H9 (cell line): ENCODE measurements at regions not wholly inside any gene's neighbourhood (a gene's known extent, or its start where the extent isn't known, plus 50 kb on each side); places are given as distances from the start of the nearest gene placed in this dataset.

Source experiments
- DNase-seq: peaks from one replicate; pipeline ENCODE4 v3.0.0-alpha.2; 2017
- H2AFZ ChIP-seq: one replicate; pipeline ENCODE4 v1.6.1; 2013; ENCODE audit warnings: mild to moderate bottlenecking, low read length, control low read depth, moderate library complexity
- H2AK5ac ChIP-seq: 2 replicates; pipeline ENCODE4 v1.6.1; 2013; ENCODE audit warnings: low read length, control low read depth, mixed read lengths; ENCODE audit not compliant: insufficient read length
- H2BK120ac ChIP-seq: one replicate; pipeline ENCODE4 v1.6.1; 2013; ENCODE audit warnings: low read depth, mild to moderate bottlenecking, low read length, control low read depth, inconsistent platforms; ENCODE audit not compliant: poor library complexity, severe bottlenecking
- H2BK12ac ChIP-seq: 2 replicates; pipeline ENCODE4 v1.6.1; 2013; ENCODE audit warnings: low read length, control low read depth, mixed read lengths, low read depth; ENCODE audit not compliant: insufficient read length
- H2BK15ac ChIP-seq: 2 replicates; pipeline ENCODE4 v1.6.1; 2013; ENCODE audit warnings: low read depth, low read length, control low read depth
- H2BK20ac ChIP-seq: one replicate; pipeline ENCODE4 v1.6.1; 2013; ENCODE audit warnings: low read depth, mild to moderate bottlenecking, low read length, control low read depth, inconsistent platforms; ENCODE audit not compliant: poor library complexity, severe bottlenecking
- H2BK5ac ChIP-seq: 2 replicates; pipeline ENCODE4 v1.6.1; 2013; ENCODE audit warnings: low read length, control low read depth, mixed read lengths; ENCODE audit not compliant: insufficient read length
- H3K14ac ChIP-seq: 2 replicates; pipeline ENCODE4 v1.6.1; 2013; ENCODE audit warnings: low read length, control low read depth; ENCODE audit not compliant: insufficient read depth
- H3K18ac ChIP-seq: 2 replicates; pipeline ENCODE4 v1.6.1; 2013; ENCODE audit warnings: low read depth, mild to moderate bottlenecking, mixed read lengths, low read length, control low read depth; ENCODE audit not compliant: insufficient read length
- H3K23ac ChIP-seq: 2 replicates; pipeline ENCODE4 v1.6.1; 2013; ENCODE audit warnings: low read length, control low read depth, mixed read lengths, low read depth; ENCODE audit not compliant: insufficient read length
- H3K23me2 ChIP-seq: 2 replicates; pipeline ENCODE4 v1.6.1; 2013; ENCODE audit warnings: low read depth, mild to moderate bottlenecking, mixed read lengths, low read length, control low read depth; ENCODE audit not compliant: insufficient read length, poor library complexity, severe bottlenecking
- H3K27ac ChIP-seq: 2 replicates; pipeline ENCODE4 v1.5.1; 2013; ENCODE audit warnings: low read length, control low read depth, mixed read lengths, low read depth; ENCODE audit not compliant: insufficient read length
- H3K27me3 ChIP-seq: 2 replicates; pipeline ENCODE4 v1.6.1; 2013; ENCODE audit warnings: low read length, control low read depth, inconsistent platforms; ENCODE audit not compliant: insufficient read depth
- H3K4ac ChIP-seq: 2 replicates; pipeline ENCODE4 v1.6.1; 2013; ENCODE audit warnings: low read depth, mild to moderate bottlenecking, control low read depth, inconsistent platforms, low read length, moderate library complexity
- H3K4me1 ChIP-seq: 2 replicates; pipeline ENCODE4 v1.6.1; 2013; ENCODE audit warnings: low read length, control low read depth, inconsistent platforms; ENCODE audit not compliant: insufficient read depth
- H3K4me2 ChIP-seq: 2 replicates; pipeline ENCODE4 v1.6.1; 2013; ENCODE audit warnings: low read length, control low read depth, mixed read lengths; ENCODE audit not compliant: insufficient read length, insufficient read depth
- H3K56ac ChIP-seq: 2 replicates; pipeline ENCODE4 v1.6.1; 2013; ENCODE audit warnings: low read depth, mild to moderate bottlenecking, mixed read lengths, low read length, control low read depth; ENCODE audit not compliant: insufficient read length
- H3K79me1 ChIP-seq: 2 replicates; pipeline ENCODE4 v1.6.1; 2013; ENCODE audit warnings: low read depth, mild to moderate bottlenecking, moderate library complexity, low read length, control low read depth, inconsistent platforms; ENCODE audit not compliant: insufficient read depth, poor library complexity, severe bottlenecking
- H3K79me2 ChIP-seq: 2 replicates; pipeline ENCODE4 v1.6.1; 2013; ENCODE audit warnings: low read length, control low read depth, inconsistent platforms; ENCODE audit not compliant: insufficient read depth
- H3K9ac ChIP-seq: 2 replicates; pipeline ENCODE4 v1.6.1; 2013; ENCODE audit warnings: low read length, control low read depth, mixed read lengths; ENCODE audit not compliant: insufficient read length; ENCODE audit errors: extremely low read depth
- H3K9me3 ChIP-seq: one replicate; pipeline ENCODE4 v1.6.1; 2013; ENCODE audit warnings: low read depth, low read length, inconsistent platforms; ENCODE audit not compliant: control insufficient read depth
- H3T11ph ChIP-seq: one replicate; pipeline ENCODE4 v1.6.1; 2013; ENCODE audit warnings: mild to moderate bottlenecking, low read length, control low read depth, inconsistent platforms
- H4K20me1 ChIP-seq: one replicate; pipeline ENCODE4 v1.6.1; 2013; ENCODE audit not compliant: control insufficient read depth, insufficient read length, insufficient read depth
- H4K5ac ChIP-seq: 2 replicates; pipeline ENCODE4 v1.6.1; 2013; ENCODE audit warnings: low read depth, mild to moderate bottlenecking, mixed read lengths, low read length, control low read depth; ENCODE audit not compliant: insufficient read length
- H4K8ac ChIP-seq: replicated peaks from 2 replicates; pipeline ENCODE4 v1.6.1; 2013; ENCODE audit warnings: low read length, control low read depth, mixed read lengths, low read depth; ENCODE audit not compliant: insufficient read length
- H4K91ac ChIP-seq: 2 replicates; pipeline ENCODE4 v1.6.1; 2013; ENCODE audit warnings: low read depth, mild to moderate bottlenecking, moderate library complexity, mixed read lengths, low read length, control low read depth; ENCODE audit not compliant: insufficient read length
- H3K27ac Mint-ChIP-seq, 3 experiments: 2 replicates in 2 of 3; 3 replicates in 1 of 3; pipeline ENCODE4 v1.8.0; 2020 to 2021; ENCODE audit warnings: mixed read lengths in 3 of 3, mild to moderate bottlenecking in 1 of 3, moderate library complexity in 1 of 3
- H3K27me3 Mint-ChIP-seq: 2 replicates; pipeline ENCODE4 v1.8.0; 2021; ENCODE audit warnings: low read depth, mild to moderate bottlenecking, moderate library complexity, mixed read lengths
- H3K36me3 Mint-ChIP-seq, 3 experiments: 2 replicates in 2 of 3; 3 replicates in 1 of 3; pipeline ENCODE4 v1.8.0; 2020 to 2021; ENCODE audit warnings: low read depth in 3 of 3, mixed read lengths in 3 of 3; ENCODE audit not compliant: insufficient read depth in 1 of 3
- H3K4me1 Mint-ChIP-seq, 2 experiments: 2 replicates each; pipeline ENCODE4 v1.8.0; 2020; ENCODE audit warnings: mixed read lengths in 2 of 2
- H3K4me3 Mint-ChIP-seq, 2 experiments: 2 replicates in 1 of 2; 3 replicates in 1 of 2; pipeline ENCODE4 v1.8.0; 2020 to 2021; ENCODE audit warnings: mild to moderate bottlenecking in 2 of 2, mixed read lengths in 2 of 2, moderate library complexity in 1 of 2
- H3K9me3 Mint-ChIP-seq, 2 experiments: 2 replicates in 1 of 2; 3 replicates in 1 of 2; pipeline ENCODE4 v1.8.0; 2020; ENCODE audit warnings: mild to moderate bottlenecking in 2 of 2, mixed read lengths in 2 of 2, moderate library complexity in 1 of 2
- CTCF ChIP-seq: fragments of 200-600 bp; sonication (generic); conservative IDR thresholded peaks from 3 replicates; pipeline ENCODE4 v1.8.0; 2021; ENCODE audit warnings: antibody characterized with exemption, mild to moderate bottlenecking
- WGBS: extraction: QIAGEN DNeasy Blood & Tissue Kit; methylation state at CpG from one replicate; pipeline ENCODE4 v1.1.7; 2013; ENCODE audit warnings: missing lambda C conversion rate, low lambda C conversion rate, mixed read lengths; ENCODE audit not compliant: insufficient read length; ENCODE audit errors: extremely low coverage; 5-methylcytosine and 5-hydroxymethylcytosine counted together

DNA sequence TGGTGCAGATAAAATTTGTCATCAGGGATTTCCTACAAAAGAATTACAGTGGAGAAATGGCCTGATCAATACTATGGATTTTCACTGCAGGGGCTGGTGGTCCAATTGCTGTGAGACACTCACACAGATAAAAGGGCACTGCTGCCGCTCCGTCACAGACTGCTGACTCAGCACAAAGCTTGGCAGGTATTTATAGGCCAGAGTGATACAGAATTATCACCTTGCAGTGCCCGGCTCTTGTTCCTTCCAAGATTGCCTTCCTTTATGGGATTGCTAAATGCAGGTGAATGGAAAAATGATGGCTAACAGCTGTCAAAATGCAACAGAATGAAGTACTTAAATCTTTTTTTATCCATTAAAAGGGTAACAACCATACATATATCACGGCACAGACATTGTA lies 247.8 kb upstream of the ZFP64 start:
- H3K9ac ChIP-seq: no peak overlapping the region
- no peak overlapping the region for H2BK5ac ChIP-seq
- H2AFZ ChIP-seq: no peak overlapping the region
- no peaks in the 10 kb centered on the region for H3K9me3 Mint-ChIP-seq
- no peak overlapping the region for H3T11ph ChIP-seq
- no peaks in the 10 kb centered on the region for H3K36me3 Mint-ChIP-seq
- H2BK120ac ChIP-seq: no peak overlapping the region
- no peak overlapping the region for H3K4me3 Mint-ChIP-seq
- H3K9me3 ChIP-seq: no peaks in the 10 kb centered on the region
- H3K79me2 ChIP-seq: no peaks in the 10 kb centered on the region
- H4K5ac ChIP-seq: no peak overlapping the region
- no peak overlapping the region for H3K27ac Mint-ChIP-seq
- no peaks in the 10 kb centered on the region for H3K23me2 ChIP-seq
- H3K4me1 ChIP-seq: no peaks in the 10 kb centered on the region
- no peak overlapping the region for H2AK5ac ChIP-seq
- no peak for TF ChIP-seq CTCF
- H3K14ac ChIP-seq: no peak overlapping the region
- no peak for DNase-seq
- H2BK15ac ChIP-seq: no peak overlapping the region
- no peak overlapping the region for H3K27ac ChIP-seq
- no peak overlapping the region for H4K91ac ChIP-seq
- H3K4me1 Mint-ChIP-seq: peaks cover 7 to 11% of the 10 kb centered on the region in 2 experiments
- no peaks in the 10 kb centered on the region for H3K79me1 ChIP-seq
- WGBS: no CpG with 5 or more reads among the region's 4 CpGs
- no peak overlapping the region for H3K56ac ChIP-seq
- H2BK12ac ChIP-seq: no peak overlapping the region
- no peaks in the 10 kb centered on the region for H3K27me3 Mint-ChIP-seq
- no peaks in the 10 kb centered on the region for H3K27me3 ChIP-seq
- H4K8ac ChIP-seq: no peak overlapping the region
- H3K23ac ChIP-seq: no peak overlapping the region
- H3K4me2 ChIP-seq: no peak overlapping the region
- H4K20me1 ChIP-seq: no peaks in the 10 kb centered on the region
- H3K18ac ChIP-seq: no peak overlapping the region
- H2BK20ac ChIP-seq: no peak overlapping the region
- no peak overlapping the region for H3K4ac ChIP-seq
